HEK293 (cell line): ENCODE measurements at regions not wholly inside any gene's neighbourhood (a gene's known extent, or its start where the extent isn't known, plus 50 kb on each side); places are given as distances from the start of the nearest gene placed in this dataset.

Experiments used
- CTCF ChIA-PET: fragments of 350-600 bp; formaldehyde crosslinking; extraction: SDS; loops from one replicate; lab custom pipeline; 2021; ENCODE audit warnings: antibody characterized with exemption; lab: Yijun Ruan, JAX
- POLR2A ChIA-PET: fragments of 300-600 bp; formaldehyde crosslinking; extraction: SDS; loops from one replicate; lab custom pipeline; 2020; ENCODE audit warnings: antibody characterized with exemption, inconsistent platforms; lab: Yijun Ruan, JAX
- H3K27ac ChIP-seq: fragments of 200-500 bp; sonication (Bioruptor generic); 2 replicates; pipeline ENCODE4 v1.5.1; 2014; ENCODE audit warnings: low read depth, low read length, control low read depth, inconsistent platforms; ENCODE audit errors: extremely low read depth
- H3K36me3 ChIP-seq, 2 experiments: fragments of 200-500 bp in 1 of 2; sonication (Bioruptor generic) in 1 of 2; 1 replicate in 1 of 2; 2 replicates in 1 of 2; pipeline ENCODE4 v1.5.1; 2014 to 2017; ENCODE audit warnings: inconsistent platforms in 2 of 2, low read length in 2 of 2; ENCODE audit not compliant: control insufficient read depth in 2 of 2, insufficient read depth in 1 of 2
- H3K4me1 ChIP-seq: fragments of 200-500 bp; sonication (Bioruptor generic); 2 replicates; pipeline ENCODE4 v1.5.1; 2014; ENCODE audit warnings: mild to moderate bottlenecking, low read length, inconsistent platforms; ENCODE audit not compliant: control insufficient read depth, insufficient read depth
- H3K4me3 ChIP-seq: 2 replicates; pipeline ENCODE4 v1.5.1; 2011; ENCODE audit warnings: low read depth, mild to moderate bottlenecking, control low read depth, low read length, moderate library complexity
- H3K9me3 ChIP-seq: fragments of 200-500 bp; sonication (Bioruptor generic); 2 replicates; pipeline ENCODE4 v1.5.1; 2014; ENCODE audit warnings: low read depth, low read length, inconsistent platforms; ENCODE audit not compliant: control insufficient read depth, insufficient read depth
- BCL11A ChIP-seq: fragments of 450-650 bp; formaldehyde crosslinking; IDR thresholded peaks from 2 replicates; pipeline ENCODE4 v1.5.1; 2016; ENCODE audit warnings: low read depth, missing biosample characterization, missing genetic modification characterization
- EGR2 ChIP-seq: fragments of 450-650 bp; formaldehyde crosslinking; IDR thresholded peaks from 2 replicates; pipeline ENCODE4 v1.5.1; 2016; ENCODE audit warnings: low read depth, missing biosample characterization, missing genetic modification characterization
- GLI2 ChIP-seq: fragments of 450-650 bp; formaldehyde crosslinking; IDR thresholded peaks from 2 replicates; pipeline ENCODE4; 2017; ENCODE audit warnings: missing biosample characterization, missing genetic modification characterization, low read depth, borderline replicate concordance
- KLF8 ChIP-seq: fragments of 450-650 bp; formaldehyde crosslinking; IDR thresholded peaks from 2 replicates; pipeline ENCODE4 v1.5.1; 2016; ENCODE audit warnings: missing biosample characterization, missing genetic modification characterization
- MZF1 ChIP-seq: fragments of 450-650 bp; formaldehyde crosslinking; IDR thresholded peaks from 2 replicates; pipeline ENCODE4 v1.5.1; 2017; ENCODE audit warnings: missing biosample characterization, missing genetic modification characterization, borderline replicate concordance
- SP7 ChIP-seq: fragments of 450-650 bp; formaldehyde crosslinking; IDR thresholded peaks from 2 replicates; pipeline ENCODE4 v1.5.1; 2016; ENCODE audit warnings: missing biosample characterization, missing genetic modification characterization
- YY1 ChIP-seq: fragments of 450-650 bp; formaldehyde crosslinking; IDR thresholded peaks from 2 replicates; pipeline ENCODE4 v1.5.1; 2018; ENCODE audit warnings: missing biosample characterization, missing genetic modification characterization
- YY2 ChIP-seq: fragments of 450-650 bp; formaldehyde crosslinking; IDR thresholded peaks from 2 replicates; pipeline ENCODE4 v1.5.1; 2016; ENCODE audit warnings: missing biosample characterization, missing genetic modification characterization
- ZBTB11 ChIP-seq: fragments of 450-650 bp; formaldehyde crosslinking; conservative IDR thresholded peaks from 2 replicates; pipeline ENCODE4 v1.5.1; 2016; ENCODE audit warnings: low read depth, missing biosample characterization, missing genetic modification characterization
- ZEB2 ChIP-seq: fragments of 450-650 bp; formaldehyde crosslinking; IDR thresholded peaks from 2 replicates; pipeline ENCODE4 v1.5.1; 2016; ENCODE audit warnings: missing biosample characterization, missing genetic modification characterization
- ZNF19 ChIP-seq: fragments of 450-650 bp; formaldehyde crosslinking; IDR thresholded peaks from 2 replicates; pipeline ENCODE4; 2016; ENCODE audit warnings: missing biosample characterization, missing genetic modification characterization, low read depth
- ZNF2 ChIP-seq: fragments of 450-650 bp; formaldehyde crosslinking; IDR thresholded peaks from 2 replicates; pipeline ENCODE4 v1.5.1; 2016; ENCODE audit warnings: missing biosample characterization, missing genetic modification characterization
- ZNF211 ChIP-seq: fragments of 450-650 bp; formaldehyde crosslinking; IDR thresholded peaks from 2 replicates; pipeline ENCODE4 v1.5.1; 2016; ENCODE audit warnings: low read depth, missing biosample characterization, missing genetic modification characterization
- ZNF350 ChIP-seq: fragments of 450-650 bp; formaldehyde crosslinking; IDR thresholded peaks from 2 replicates; pipeline ENCODE4 v1.5.0; 2017; ENCODE audit warnings: missing biosample characterization, mild to moderate bottlenecking, missing genetic modification characterization
- ZNF37A ChIP-seq: fragments of 450-650 bp; IDR thresholded peaks from 2 replicates; pipeline ENCODE4 v1.5.1; 2018; ENCODE audit warnings: missing biosample characterization, missing genetic modification characterization
- ZNF423 ChIP-seq: fragments of 450-650 bp; formaldehyde crosslinking; IDR thresholded peaks from 2 replicates; pipeline ENCODE4 v1.5.1; 2016; ENCODE audit warnings: missing biosample characterization, missing genetic modification characterization
- ZNF426 ChIP-seq: fragments of 450-650 bp; formaldehyde crosslinking; IDR thresholded peaks from 2 replicates; pipeline ENCODE4 v1.5.1; 2017; ENCODE audit warnings: missing biosample characterization, missing genetic modification characterization, mild to moderate bottlenecking, inconsistent platforms, moderate library complexity
- ZNF473 ChIP-seq: fragments of 450-650 bp; formaldehyde crosslinking; IDR thresholded peaks from 2 replicates; pipeline ENCODE4 v1.5.1; 2017; ENCODE audit warnings: missing biosample characterization, missing genetic modification characterization
- ZNF501 ChIP-seq: fragments of 450-650 bp; formaldehyde crosslinking; IDR thresholded peaks from 2 replicates; pipeline ENCODE4 v1.5.1; 2016; ENCODE audit warnings: missing biosample characterization, missing genetic modification characterization
- ZNF510 ChIP-seq: fragments of 450-650 bp; formaldehyde crosslinking; IDR thresholded peaks from 2 replicates; pipeline ENCODE4 v1.5.1; 2018; ENCODE audit warnings: mild to moderate bottlenecking, missing genetic modification characterization, missing biosample characterization; ENCODE audit not compliant: insufficient replicate concordance
- ZNF600 ChIP-seq: fragments of 450-650 bp; formaldehyde crosslinking; IDR thresholded peaks from 2 replicates; pipeline ENCODE4 v1.5.1; 2016; ENCODE audit warnings: missing biosample characterization, missing genetic modification characterization
- ZNF830 ChIP-seq: fragments of 450-650 bp; IDR thresholded peaks from 2 replicates; pipeline ENCODE4 v1.5.0; 2018; ENCODE audit warnings: missing biosample characterization, missing genetic modification characterization, low read depth, mild to moderate bottlenecking, moderate library complexity
- ZNF837 ChIP-seq: fragments of 450-650 bp; formaldehyde crosslinking; IDR thresholded peaks from 2 replicates; pipeline ENCODE4 v1.5.1; 2016; ENCODE audit warnings: missing biosample characterization, missing genetic modification characterization
- TF ChIP-seq, protein P1 (sequence below): fragments of 450-650 bp; formaldehyde crosslinking; IDR thresholded peaks from 2 replicates; pipeline ENCODE4 v1.5.1; 2016; ENCODE audit warnings: missing biosample characterization, missing genetic modification characterization, borderline replicate concordance

DNA sequence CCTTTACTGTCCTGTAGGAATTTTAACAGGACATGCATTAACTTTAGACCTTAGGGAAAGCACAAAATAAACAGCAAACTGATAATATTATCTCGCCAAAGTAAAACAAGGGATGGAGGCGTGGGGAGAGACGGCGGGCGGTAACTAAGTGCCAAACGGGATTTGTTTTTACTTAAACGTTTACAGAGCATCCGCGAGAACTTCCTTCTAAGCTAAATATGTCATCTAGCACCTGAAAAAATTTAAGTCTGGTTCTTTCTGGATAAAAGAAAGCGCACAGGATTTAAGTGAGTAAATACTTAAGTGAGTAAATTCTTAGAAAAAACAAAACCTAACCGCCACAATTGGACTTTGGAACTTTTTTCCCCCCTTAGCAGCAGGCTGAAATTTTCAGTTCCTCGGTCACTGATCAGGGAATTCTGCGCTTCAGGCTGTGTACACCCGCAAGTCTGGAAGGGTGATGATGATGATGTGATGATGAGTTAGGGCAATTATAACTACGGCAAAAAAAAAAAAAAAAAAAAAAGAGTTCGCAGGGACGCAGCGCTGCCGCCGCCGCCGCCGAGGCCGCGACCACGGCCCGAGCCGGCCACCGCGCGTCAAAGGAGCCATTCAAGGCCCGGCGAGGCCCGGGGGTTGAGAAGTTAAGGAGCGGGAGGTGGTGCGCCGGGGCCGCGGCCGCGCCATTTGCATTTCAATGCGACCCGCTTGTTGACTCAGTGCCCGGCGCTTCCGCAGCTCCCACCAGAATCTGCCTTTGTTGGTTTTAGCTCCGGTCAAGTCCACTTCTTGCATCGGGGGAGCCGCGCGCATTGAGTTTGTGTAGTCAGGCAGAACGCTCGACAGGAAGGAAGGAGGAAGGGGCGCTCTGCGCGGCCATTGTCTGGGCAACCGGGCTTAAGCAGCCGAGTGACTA lies 108.8 kb downstream of the SPRY1 start (continued):
- TF ChIP-seq ZNF600 (tag by site-specific recombination) (peak; percentile 65; the same call in 1 of the 2 replicates), YY2 (tag by site-specific recombination) (no peak), ZNF350 (tag by site-specific recombination) (no peak), ZNF426 (no peak), ZEB2 (tag by site-specific recombination) (no peak), BCL11A (tag by site-specific recombination) (no peak), MZF1 (tag by site-specific recombination) (no peak), ZNF37A (tag by site-specific recombination) (no peak), EGR2 (tag by site-specific recombination) (no peak), ZNF501 (tag by site-specific recombination) (no peak), ZNF510 (tag by site-specific recombination) (no peak), ZNF2 (tag by site-specific recombination) (0 out of 2 replicates have a peak, but pooled peaks have one; percentile 54), ZBTB11 (no peak), ZNF473 (no peak), ZNF423 (no peak)
- TF ChIP-seq, protein P1, sequence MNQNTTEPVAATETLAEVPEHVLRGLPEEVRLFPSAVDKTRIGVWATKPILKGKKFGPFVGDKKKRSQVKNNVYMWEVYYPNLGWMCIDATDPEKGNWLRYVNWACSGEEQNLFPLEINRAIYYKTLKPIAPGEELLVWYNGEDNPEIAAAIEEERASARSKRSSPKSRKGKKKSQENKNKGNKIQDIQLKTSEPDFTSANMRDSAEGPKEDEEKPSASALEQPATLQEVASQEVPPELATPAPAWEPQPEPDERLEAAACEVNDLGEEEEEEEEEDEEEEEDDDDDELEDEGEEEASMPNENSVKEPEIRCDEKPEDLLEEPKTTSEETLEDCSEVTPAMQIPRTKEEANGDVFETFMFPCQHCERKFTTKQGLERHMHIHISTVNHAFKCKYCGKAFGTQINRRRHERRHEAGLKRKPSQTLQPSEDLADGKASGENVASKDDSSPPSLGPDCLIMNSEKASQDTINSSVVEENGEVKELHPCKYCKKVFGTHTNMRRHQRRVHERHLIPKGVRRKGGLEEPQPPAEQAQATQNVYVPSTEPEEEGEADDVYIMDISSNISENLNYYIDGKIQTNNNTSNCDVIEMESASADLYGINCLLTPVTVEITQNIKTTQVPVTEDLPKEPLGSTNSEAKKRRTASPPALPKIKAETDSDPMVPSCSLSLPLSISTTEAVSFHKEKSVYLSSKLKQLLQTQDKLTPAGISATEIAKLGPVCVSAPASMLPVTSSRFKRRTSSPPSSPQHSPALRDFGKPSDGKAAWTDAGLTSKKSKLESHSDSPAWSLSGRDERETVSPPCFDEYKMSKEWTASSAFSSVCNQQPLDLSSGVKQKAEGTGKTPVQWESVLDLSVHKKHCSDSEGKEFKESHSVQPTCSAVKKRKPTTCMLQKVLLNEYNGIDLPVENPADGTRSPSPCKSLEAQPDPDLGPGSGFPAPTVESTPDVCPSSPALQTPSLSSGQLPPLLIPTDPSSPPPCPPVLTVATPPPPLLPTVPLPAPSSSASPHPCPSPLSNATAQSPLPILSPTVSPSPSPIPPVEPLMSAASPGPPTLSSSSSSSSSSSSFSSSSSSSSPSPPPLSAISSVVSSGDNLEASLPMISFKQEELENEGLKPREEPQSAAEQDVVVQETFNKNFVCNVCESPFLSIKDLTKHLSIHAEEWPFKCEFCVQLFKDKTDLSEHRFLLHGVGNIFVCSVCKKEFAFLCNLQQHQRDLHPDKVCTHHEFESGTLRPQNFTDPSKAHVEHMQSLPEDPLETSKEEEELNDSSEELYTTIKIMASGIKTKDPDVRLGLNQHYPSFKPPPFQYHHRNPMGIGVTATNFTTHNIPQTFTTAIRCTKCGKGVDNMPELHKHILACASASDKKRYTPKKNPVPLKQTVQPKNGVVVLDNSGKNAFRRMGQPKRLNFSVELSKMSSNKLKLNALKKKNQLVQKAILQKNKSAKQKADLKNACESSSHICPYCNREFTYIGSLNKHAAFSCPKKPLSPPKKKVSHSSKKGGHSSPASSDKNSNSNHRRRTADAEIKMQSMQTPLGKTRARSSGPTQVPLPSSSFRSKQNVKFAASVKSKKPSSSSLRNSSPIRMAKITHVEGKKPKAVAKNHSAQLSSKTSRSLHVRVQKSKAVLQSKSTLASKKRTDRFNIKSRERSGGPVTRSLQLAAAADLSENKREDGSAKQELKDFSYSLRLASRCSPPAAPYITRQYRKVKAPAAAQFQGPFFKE = no peak

GRCh38 chr4:123506011-123506695 lies 109.6 kb downstream of the SPRY1 start:
- Histone ChIP-seq H3K36me3 (no peaks in the 10 kb centered on the region), H3K4me3 (peak overlapping the region; percentile 23), H3K4me1 (no peaks in the 10 kb centered on the region), H3K27ac (peak overlapping the region; percentile 73; the same call in 1 of the 2 replicates), H3K9me3 (no peaks in the 10 kb centered on the region)
- POLR2A ChIA-PET = interaction anchor here (1.3 kb wide), 1 partner anchor 109 kb away, joined by 4 read pairs; the partner anchor contains the start of gene SPRY1
- CTCF ChIA-PET = no interaction called here
- TF ChIP-seq GLI2 = no peak
- TF ChIP-seq KLF8 = no peak
- no peak for TF ChIP-seq SP7 (tag by site-specific recombination)
- TF ChIP-seq ZNF211 (tag by site-specific recombination) = no peak
- no peak for TF ChIP-seq ZNF837
- TF ChIP-seq YY1 (tag by site-specific recombination) = no peak
- no peak for TF ChIP-seq ZNF19
- no peak for TF ChIP-seq ZNF830 (tag by site-specific recombination)
